SH-SY5Y (cell line): ENCODE measurements at regions not wholly inside any gene's neighbourhood (a gene's known extent, or its start where the extent isn't known, plus 50 kb on each side); places are given as distances from the start of the nearest gene placed in this dataset.

Experiments
- GATA2 ChIP-seq: IDR thresholded peaks from 2 replicates; pipeline ENCODE4 v1.6.1; 2011; ENCODE audit warnings: mild to moderate bottlenecking, low read depth, low read length
- GATA3 ChIP-seq: IDR thresholded peaks from 2 replicates; pipeline ENCODE4 v1.6.1; 2011; ENCODE audit warnings: low read depth, mild to moderate bottlenecking, low read length, moderate library complexity

GRCh38 chr7:45294559-45294958, 137.0 kb downstream of the RAMP3 start:
- TF ChIP-seq GATA3 (no peak), GATA2 (no peak)

GRCh38 chr7:45295222-45295621, 137.6 kb downstream of the RAMP3 start:
- TF ChIP-seq GATA3 (no peak), GATA2 (no peak)

GRCh38 chr7:45296748-45297147, 139.2 kb downstream of the RAMP3 start:
- TF ChIP-seq GATA3 (no peak), GATA2 (no peak)

GRCh38 chr7:45306752-45307305, 149.2 kb downstream of the RAMP3 start:
- no peak for TF ChIP-seq GATA2
- no peak for TF ChIP-seq GATA3

GRCh38 chr7:45311597-45311996, 154.0 kb downstream of the RAMP3 start:
- TF ChIP-seq GATA2 (no peak), GATA3 (no peak)

GRCh38 chr7:45324683-45325237, 167.2 kb downstream of the RAMP3 start:
- TF ChIP-seq GATA3 (no peak), GATA2 (no peak)

- TF ChIP-seq GATA3 = no peak
- TF ChIP-seq GATA2 = no peak
Observed at GRCh38 chr7:45325378-45325777, 167.8 kb downstream of the RAMP3 start.

- no peak for TF ChIP-seq GATA2
- TF ChIP-seq GATA3 = no peak
Observed at GRCh38 chr7:45328403-45328981, 170.9 kb downstream of the RAMP3 start.

- TF ChIP-seq GATA3 = no peak
- TF ChIP-seq GATA2 = no peak
Observed at GRCh38 chr7:45331563-45331962, 174.0 kb downstream of the RAMP3 start.

GRCh38 chr7:45342236-45342635, 184.6 kb downstream of the RAMP3 start:
- TF ChIP-seq GATA2 (no peak), GATA3 (no peak)

- TF ChIP-seq GATA3 (no peak), GATA2 (no peak)
Observed at GRCh38 chr7:45343746-45344145, 186.2 kb downstream of the RAMP3 start.

- peak; percentile 99 for TF ChIP-seq GATA2
- TF ChIP-seq GATA3 = peak; percentile 98
Observed at GRCh38 chr7:45347804-45348203, 190.2 kb downstream of the RAMP3 start.

- TF ChIP-seq GATA2 (no peak), GATA3 (no peak)
Observed at GRCh38 chr7:45349090-45349489, 191.5 kb downstream of the RAMP3 start.

- no peak for TF ChIP-seq GATA2
- no peak for TF ChIP-seq GATA3
Observed at GRCh38 chr7:45350896-45351295, 193.3 kb downstream of the RAMP3 start.

- TF ChIP-seq GATA3 = no peak
Observed at GRCh38 chr7:45358287-45358686, 200.7 kb downstream of the RAMP3 start.
